HepG2 (cell line): ENCODE measurements at regions not wholly inside any gene's neighbourhood (a gene's known extent, or its start where the extent isn't known, plus 50 kb on each side); places are given as distances from the start of the nearest gene placed in this dataset.

Experiments used
- ATAC-seq: fragments of 200-7000 bp; cut with Tn5 transposase; 3 replicates; pipeline ENCODE4 v1.9.1; 2020; ENCODE audit warnings: mild to moderate bottlenecking, moderate library complexity
- BruUV-seq: library from RNA; stranded (reverse); fragments of 400-500 nt; replicated peaks from 2 replicates; lab custom pipeline; 2021; lab: Mats Ljungman, UMichigan
- CTCF ChIA-PET: fragments of 300-600 bp; formaldehyde crosslinking; extraction: SDS; loops from one replicate; lab custom pipeline; 2021; ENCODE audit warnings: low total read pairs, inconsistent platforms, low intra/inter-chr PET ratio; lab: Yijun Ruan, JAX
- POLR2A ChIA-PET: fragments of 350-600 bp; sonication (Branson Sonifier 250); formaldehyde crosslinking; loops from one replicate; lab custom pipeline; 2020; ENCODE audit warnings: antibody characterized with exemption, inconsistent platforms; lab: Yijun Ruan, JAX
- DNase-seq: peaks from one replicate; pipeline ENCODE4 v3.0.0-alpha.2; 2015; ENCODE audit warnings: low spot score
- FAIRE-seq: peaks from 3 replicates; lab custom pipeline; 2011; peaks lifted over from hg19 to GRCh38; lab: Jason Lieb, UNC
- H2AFZ ChIP-seq: one replicate; pipeline ENCODE4 v1.6.1; 2011; ENCODE audit warnings: low read length, inconsistent platforms
- H3K27ac ChIP-seq: fragments of 300-600 bp; 3 replicates; pipeline ENCODE4 v1.8.0; 2011; ENCODE audit warnings: mixed run types, mild to moderate bottlenecking, mixed read lengths, low read length, inconsistent platforms; ENCODE audit not compliant: insufficient read depth; ENCODE audit errors: extremely low read length
- H3K27me3 ChIP-seq, 2 experiments: fragments of 200-600 bp in 1 of 2; 2 replicates in 1 of 2; 3 replicates in 1 of 2; pipeline versions ENCODE4 v1.6.0 to v1.8.0; 2011; ENCODE audit warnings: low read length in 2 of 2, mild to moderate bottlenecking in 2 of 2, moderate library complexity in 2 of 2, inconsistent platforms in 1 of 2; ENCODE audit not compliant: insufficient read depth in 2 of 2, control insufficient read depth in 1 of 2
- H3K36me3 ChIP-seq, 2 experiments: fragments of 200-600 bp in 1 of 2; replicated peaks in 1 of 2; 2 replicates in 1 of 2; 3 replicates in 1 of 2; pipeline versions ENCODE4 v1.5.1 to v1.8.0; 2011; ENCODE audit warnings: low read length in 2 of 2, inconsistent platforms in 1 of 2; ENCODE audit not compliant: insufficient read depth in 2 of 2, control insufficient read depth in 1 of 2
- H3K4me1 ChIP-seq: 2 replicates; pipeline ENCODE4 v1.5.1; 2012; ENCODE audit warnings: low read length, inconsistent platforms; ENCODE audit not compliant: insufficient read depth
- H3K4me2 ChIP-seq: 2 replicates; pipeline ENCODE4 v1.6.0; 2011; ENCODE audit warnings: low read depth, low read length, inconsistent platforms
- H3K4me3 ChIP-seq, 3 experiments: fragments of 200-600 bp in 1 of 3; sonication (generic), shearing (Covaris generic) in 1 of 3; replicated peaks in 1 of 3; 2 replicates each; pipeline ENCODE4 v1.5.1; 2011 to 2016; ENCODE audit warnings: low read length in 3 of 3, inconsistent platforms in 2 of 3, low read depth in 2 of 3, mild to moderate bottlenecking in 2 of 3, control low read depth in 1 of 3, mixed read lengths in 1 of 3; ENCODE audit not compliant: insufficient read depth in 1 of 3
- H3K79me2 ChIP-seq: one replicate; pipeline ENCODE4 v1.6.1; 2011; ENCODE audit warnings: low read length, inconsistent platforms; ENCODE audit not compliant: insufficient read depth
- H3K9ac ChIP-seq: 2 replicates; pipeline ENCODE4 v1.6.0; 2011; ENCODE audit warnings: mild to moderate bottlenecking, low read depth, low read length, inconsistent platforms; ENCODE audit not compliant: insufficient read depth
- H3K9me3 ChIP-seq: 2 replicates; pipeline ENCODE4 v1.5.1; 2012; ENCODE audit warnings: mild to moderate bottlenecking, low read length
- H4K20me1 ChIP-seq: 2 replicates; pipeline ENCODE4 v1.6.0; 2011; ENCODE audit warnings: inconsistent platforms, mild to moderate bottlenecking, low read length, moderate library complexity; ENCODE audit not compliant: insufficient read depth
- GLI4 ChIP-seq: sonication (generic); formaldehyde crosslinking; IDR thresholded peaks from 2 replicates; pipeline ENCODE4 v1.5.1; 2020; ENCODE audit warnings: missing genetic modification reagents, mild to moderate bottlenecking, moderate library complexity, borderline replicate concordance
- MED8 ChIP-seq: sonication (generic); formaldehyde crosslinking; IDR thresholded peaks from 2 replicates; pipeline ENCODE4 v1.8.1; 2023; ENCODE audit warnings: mild to moderate bottlenecking, missing genetic modification reagents; ENCODE audit not compliant: insufficient replicate concordance
- MTA3 ChIP-seq: sonication (generic); formaldehyde crosslinking; IDR thresholded peaks from 2 replicates; pipeline ENCODE4 v1.4.0; 2020; ENCODE audit warnings: missing genetic modification reagents
- MZF1 ChIP-seq: sonication (generic); formaldehyde crosslinking; IDR thresholded peaks from 2 replicates; pipeline ENCODE4 v1.8.1; 2023; ENCODE audit warnings: mild to moderate bottlenecking, missing genetic modification reagents, borderline replicate concordance
- TOPORS ChIP-seq: sonication (generic); formaldehyde crosslinking; IDR thresholded peaks from 2 replicates; pipeline ENCODE4 v1.8.0; 2023; ENCODE audit warnings: mild to moderate bottlenecking, missing genetic modification reagents
- ZNF557 ChIP-seq: sonication (generic); formaldehyde crosslinking; IDR thresholded peaks from 2 replicates; pipeline ENCODE4 v1.4.0; 2020; ENCODE audit warnings: missing genetic modification reagents
- ZNF772 ChIP-seq: sonication (generic); formaldehyde crosslinking; IDR thresholded peaks from 2 replicates; pipeline ENCODE4 v1.5.0; 2020; ENCODE audit warnings: mild to moderate bottlenecking, missing genetic modification reagents
- ZNF891 ChIP-seq: sonication (generic); formaldehyde crosslinking; IDR thresholded peaks from 2 replicates; pipeline ENCODE4 v1.5.0; 2020; ENCODE audit warnings: mild to moderate bottlenecking, missing genetic modification reagents
- WGBS: methylation state at CpG from one replicate; pipeline ENCODE4 v1.1.6; 2017; ENCODE audit warnings: low lambda C conversion rate; 5-methylcytosine and 5-hydroxymethylcytosine counted together
- in situ Hi-C: cut with HindIII; loops from 2 replicates; pipeline ENCODE4 v1.10.0; 2017; ENCODE audit warnings: low pct_unique_long_range_greater_than_20kb; ENCODE audit not compliant: extremely low pct_ligation_motif_present
- intact Hi-C: fragments of 100-400 bp; cut with micrococcal nuclease; formaldehyde crosslinking; loops from one replicate; pipeline ENCODE4 v1.10.0; 2022; ENCODE audit not compliant: unreplicated experiment
- TF ChIP-seq, protein P1 (sequence below): sonication (generic); formaldehyde crosslinking; IDR thresholded peaks from 2 replicates; pipeline ENCODE4 v1.5.0; 2020; ENCODE audit warnings: mild to moderate bottlenecking, missing genetic modification reagents, borderline replicate concordance
- TF ChIP-seq, protein P2 (sequence below): IDR thresholded peaks from 2 replicates; pipeline ENCODE4 v1.6.1; 2012; ENCODE audit warnings: low read length, improper control_type of control experiment
- TF ChIP-seq, protein P3 (sequence below): sonication (generic); formaldehyde crosslinking; IDR thresholded peaks from 2 replicates; pipeline ENCODE4 v1.4.0; 2020; ENCODE audit warnings: mild to moderate bottlenecking, missing genetic modification reagents
- TF ChIP-seq, protein P4 (sequence below): sonication (generic); formaldehyde crosslinking; IDR thresholded peaks from 2 replicates; pipeline ENCODE4 v1.5.1; 2020; ENCODE audit warnings: mild to moderate bottlenecking, missing genetic modification reagents, moderate library complexity

DNA sequence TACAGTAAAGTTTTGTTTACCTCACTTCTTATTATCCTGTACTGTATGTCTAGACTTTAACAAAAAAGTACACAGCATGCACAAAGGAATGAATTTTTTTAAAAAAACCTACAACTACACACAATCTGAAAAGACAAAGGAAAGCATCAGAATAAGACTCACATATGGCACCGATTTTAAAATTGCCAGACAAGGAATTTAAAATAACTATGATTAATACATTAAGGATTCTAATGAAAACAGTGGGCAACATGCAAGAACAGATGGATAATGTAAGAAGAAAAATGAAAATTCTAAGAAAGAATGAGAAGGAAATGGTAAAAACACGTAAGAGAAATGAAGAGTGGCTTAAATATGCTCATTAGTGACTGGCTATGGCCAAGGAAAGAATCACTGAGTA is 638.2 kb downstream of the FBXO15 start (continued):
- TF ChIP-seq, protein P1, sequence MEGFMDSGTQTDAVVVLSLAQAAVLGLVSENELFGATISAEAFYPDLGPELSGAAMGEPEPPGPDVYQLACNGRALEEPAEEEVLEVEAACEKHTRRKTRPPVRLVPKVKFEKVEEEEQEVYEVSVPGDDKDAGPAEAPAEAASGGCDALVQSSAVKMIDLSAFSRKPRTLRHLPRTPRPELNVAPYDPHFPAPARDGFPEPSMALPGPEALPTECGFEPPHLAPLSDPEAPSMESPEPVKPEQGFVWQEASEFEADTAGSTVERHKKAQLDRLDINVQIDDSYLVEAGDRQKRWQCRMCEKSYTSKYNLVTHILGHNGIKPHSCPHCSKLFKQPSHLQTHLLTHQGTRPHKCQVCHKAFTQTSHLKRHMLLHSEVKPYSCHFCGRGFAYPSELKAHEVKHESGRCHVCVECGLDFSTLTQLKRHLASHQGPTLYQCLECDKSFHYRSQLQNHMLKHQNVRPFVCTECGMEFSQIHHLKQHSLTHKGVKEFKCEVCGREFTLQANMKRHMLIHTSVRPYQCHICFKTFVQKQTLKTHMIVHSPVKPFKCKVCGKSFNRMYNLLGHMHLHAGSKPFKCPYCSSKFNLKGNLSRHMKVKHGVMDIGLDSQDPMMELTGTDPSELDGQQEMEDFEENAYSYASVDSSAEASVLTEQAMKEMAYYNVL (CRISPR knock-in tag) = no peak

DNA sequence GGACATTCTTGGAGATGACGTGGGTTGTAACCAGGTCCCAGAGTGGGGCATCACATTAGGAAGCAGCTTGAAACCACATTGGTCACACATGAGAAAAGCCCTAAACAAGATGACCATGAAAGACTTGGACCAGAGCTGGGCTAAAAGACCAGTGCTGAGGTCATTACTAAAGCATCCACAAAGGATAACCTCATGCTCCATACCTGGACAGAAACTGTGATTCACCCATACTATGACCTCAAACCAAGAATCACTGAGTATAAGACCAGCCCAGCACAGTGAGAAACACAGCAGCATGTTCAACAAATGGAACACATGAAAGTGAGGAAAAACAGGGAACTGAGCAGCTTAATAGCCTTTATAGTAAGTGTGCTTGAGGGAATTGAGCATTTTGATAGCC is 635.5 kb upstream of the NETO1 start:
- H3K27me3 ChIP-seq = no peaks in the 10 kb centered on the region
- in situ Hi-C loops = no loop called here
- DNase-seq (no peak), ATAC-seq (no peak), FAIRE-seq (no peak)
- H3K4me3 ChIP-seq = no peak overlapping the region
- H2AFZ ChIP-seq = no peak overlapping the region
- H3K9me3 ChIP-seq = no peaks in the 10 kb centered on the region
- 0% methylated on average over 1 of the region's 1 CpG for WGBS
- H4K20me1 ChIP-seq = no peaks in the 10 kb centered on the region
- intact Hi-C loops = no loop called here
- no peak overlapping the region for H3K4me2 ChIP-seq
- H3K36me3 ChIP-seq = no peaks in the 10 kb centered on the region
- no peaks in the 10 kb centered on the region for H3K4me1 ChIP-seq
- POLR2A ChIA-PET = no interaction called here
- TF ChIP-seq, protein P2, sequence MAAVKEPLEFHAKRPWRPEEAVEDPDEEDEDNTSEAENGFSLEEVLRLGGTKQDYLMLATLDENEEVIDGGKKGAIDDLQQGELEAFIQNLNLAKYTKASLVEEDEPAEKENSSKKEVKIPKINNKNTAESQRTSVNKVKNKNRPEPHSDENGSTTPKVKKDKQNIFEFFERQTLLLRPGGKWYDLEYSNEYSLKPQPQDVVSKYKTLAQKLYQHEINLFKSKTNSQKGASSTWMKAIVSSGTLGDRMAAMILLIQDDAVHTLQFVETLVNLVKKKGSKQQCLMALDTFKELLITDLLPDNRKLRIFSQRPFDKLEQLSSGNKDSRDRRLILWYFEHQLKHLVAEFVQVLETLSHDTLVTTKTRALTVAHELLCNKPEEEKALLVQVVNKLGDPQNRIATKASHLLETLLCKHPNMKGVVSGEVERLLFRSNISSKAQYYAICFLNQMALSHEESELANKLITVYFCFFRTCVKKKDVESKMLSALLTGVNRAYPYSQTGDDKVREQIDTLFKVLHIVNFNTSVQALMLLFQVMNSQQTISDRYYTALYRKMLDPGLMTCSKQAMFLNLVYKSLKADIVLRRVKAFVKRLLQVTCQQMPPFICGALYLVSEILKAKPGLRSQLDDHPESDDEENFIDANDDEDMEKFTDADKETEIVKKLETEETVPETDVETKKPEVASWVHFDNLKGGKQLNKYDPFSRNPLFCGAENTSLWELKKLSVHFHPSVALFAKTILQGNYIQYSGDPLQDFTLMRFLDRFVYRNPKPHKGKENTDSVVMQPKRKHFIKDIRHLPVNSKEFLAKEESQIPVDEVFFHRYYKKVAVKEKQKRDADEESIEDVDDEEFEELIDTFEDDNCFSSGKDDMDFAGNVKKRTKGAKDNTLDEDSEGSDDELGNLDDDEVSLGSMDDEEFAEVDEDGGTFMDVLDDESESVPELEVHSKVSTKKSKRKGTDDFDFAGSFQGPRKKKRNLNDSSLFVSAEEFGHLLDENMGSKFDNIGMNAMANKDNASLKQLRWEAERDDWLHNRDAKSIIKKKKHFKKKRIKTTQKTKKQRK = no peak
- TF ChIP-seq ZNF772 (no peak), ZNF557 (CRISPR knock-in tag) (no peak), TOPORS (CRISPR knock-in tag) (no peak), MED8 (no peak), ZNF891 (CRISPR knock-in tag) (no peak), MZF1 (CRISPR knock-in tag) (no peak), MTA3 (CRISPR knock-in tag) (no peak), GLI4 (CRISPR knock-in tag) (no peak)
- TF ChIP-seq, protein P3, sequence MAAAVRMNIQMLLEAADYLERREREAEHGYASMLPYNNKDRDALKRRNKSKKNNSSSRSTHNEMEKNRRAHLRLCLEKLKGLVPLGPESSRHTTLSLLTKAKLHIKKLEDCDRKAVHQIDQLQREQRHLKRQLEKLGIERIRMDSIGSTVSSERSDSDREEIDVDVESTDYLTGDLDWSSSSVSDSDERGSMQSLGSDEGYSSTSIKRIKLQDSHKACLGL = no peak
- TF ChIP-seq, protein P4, sequence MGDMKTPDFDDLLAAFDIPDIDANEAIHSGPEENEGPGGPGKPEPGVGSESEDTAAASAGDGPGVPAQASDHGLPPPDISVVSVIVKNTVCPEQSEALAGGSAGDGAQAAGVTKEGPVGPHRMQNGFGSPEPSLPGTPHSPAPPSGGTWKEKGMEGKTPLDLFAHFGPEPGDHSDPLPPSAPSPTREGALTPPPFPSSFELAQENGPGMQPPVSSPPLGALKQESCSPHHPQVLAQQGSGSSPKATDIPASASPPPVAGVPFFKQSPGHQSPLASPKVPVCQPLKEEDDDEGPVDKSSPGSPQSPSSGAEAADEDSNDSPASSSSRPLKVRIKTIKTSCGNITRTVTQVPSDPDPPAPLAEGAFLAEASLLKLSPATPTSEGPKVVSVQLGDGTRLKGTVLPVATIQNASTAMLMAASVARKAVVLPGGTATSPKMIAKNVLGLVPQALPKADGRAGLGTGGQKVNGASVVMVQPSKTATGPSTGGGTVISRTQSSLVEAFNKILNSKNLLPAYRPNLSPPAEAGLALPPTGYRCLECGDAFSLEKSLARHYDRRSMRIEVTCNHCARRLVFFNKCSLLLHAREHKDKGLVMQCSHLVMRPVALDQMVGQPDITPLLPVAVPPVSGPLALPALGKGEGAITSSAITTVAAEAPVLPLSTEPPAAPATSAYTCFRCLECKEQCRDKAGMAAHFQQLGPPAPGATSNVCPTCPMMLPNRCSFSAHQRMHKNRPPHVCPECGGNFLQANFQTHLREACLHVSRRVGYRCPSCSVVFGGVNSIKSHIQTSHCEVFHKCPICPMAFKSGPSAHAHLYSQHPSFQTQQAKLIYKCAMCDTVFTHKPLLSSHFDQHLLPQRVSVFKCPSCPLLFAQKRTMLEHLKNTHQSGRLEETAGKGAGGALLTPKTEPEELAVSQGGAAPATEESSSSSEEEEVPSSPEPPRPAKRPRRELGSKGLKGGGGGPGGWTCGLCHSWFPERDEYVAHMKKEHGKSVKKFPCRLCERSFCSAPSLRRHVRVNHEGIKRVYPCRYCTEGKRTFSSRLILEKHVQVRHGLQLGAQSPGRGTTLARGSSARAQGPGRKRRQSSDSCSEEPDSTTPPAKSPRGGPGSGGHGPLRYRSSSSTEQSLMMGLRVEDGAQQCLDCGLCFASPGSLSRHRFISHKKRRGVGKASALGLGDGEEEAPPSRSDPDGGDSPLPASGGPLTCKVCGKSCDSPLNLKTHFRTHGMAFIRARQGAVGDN (CRISPR knock-in tag) = no peak
- TF ChIP-seq, all 625 proteins: peak for 0
- Histone ChIP-seq H3K9ac (no peak overlapping the region), H3K79me2 (no peaks in the 10 kb centered on the region), H3K27ac (no peak overlapping the region)
- BruUV-seq = no TSS peak
- CTCF ChIA-PET = no interaction called here
